ENCODE measurements at regions not wholly inside any gene's neighbourhood (a gene's known extent, or its start where the extent isn't known, plus 50 kb on each side); places are given as distances from the start of the nearest gene placed in this dataset.

- Histone ChIP-seq H3K9me3 (ENCODE audit: control insufficient read depth, insufficient read depth, low read length) (no peaks in the 10 kb centered on the region), H3K4me2 (ENCODE audit: low read length) (no peak overlapping the region), H3K27ac (ENCODE audit: low read depth, low read length) (no peak overlapping the region), H3K4me3 (ENCODE audit: low read length) (no peak overlapping the region), H3K4me1 (ENCODE audit: control insufficient read depth, low read length) (no peaks in the 10 kb centered on the region), H3K79me2 (ENCODE audit: control insufficient read depth, low read length) (no peaks in the 10 kb centered on the region), H3F3A (ENCODE audit: control insufficient read depth, insufficient read depth) (no peaks in the 10 kb centered on the region), H3K36me3 (ENCODE audit: control insufficient read depth, low read length) (no peaks in the 10 kb centered on the region), H4K20me1 (ENCODE audit: control insufficient read depth, insufficient read depth, low read depth, low read length) (no peaks in the 10 kb centered on the region), H3K27me3 (ENCODE audit: control insufficient read depth, low read length) (peaks cover 7% of the 10 kb centered on the region; the same call in 1 of the 2 replicates), H3K9me2 (replicated peaks; ENCODE audit: control insufficient read depth, low read length) (no peaks in the 10 kb centered on the region)
- TF ChIP-seq, protein P1, sequence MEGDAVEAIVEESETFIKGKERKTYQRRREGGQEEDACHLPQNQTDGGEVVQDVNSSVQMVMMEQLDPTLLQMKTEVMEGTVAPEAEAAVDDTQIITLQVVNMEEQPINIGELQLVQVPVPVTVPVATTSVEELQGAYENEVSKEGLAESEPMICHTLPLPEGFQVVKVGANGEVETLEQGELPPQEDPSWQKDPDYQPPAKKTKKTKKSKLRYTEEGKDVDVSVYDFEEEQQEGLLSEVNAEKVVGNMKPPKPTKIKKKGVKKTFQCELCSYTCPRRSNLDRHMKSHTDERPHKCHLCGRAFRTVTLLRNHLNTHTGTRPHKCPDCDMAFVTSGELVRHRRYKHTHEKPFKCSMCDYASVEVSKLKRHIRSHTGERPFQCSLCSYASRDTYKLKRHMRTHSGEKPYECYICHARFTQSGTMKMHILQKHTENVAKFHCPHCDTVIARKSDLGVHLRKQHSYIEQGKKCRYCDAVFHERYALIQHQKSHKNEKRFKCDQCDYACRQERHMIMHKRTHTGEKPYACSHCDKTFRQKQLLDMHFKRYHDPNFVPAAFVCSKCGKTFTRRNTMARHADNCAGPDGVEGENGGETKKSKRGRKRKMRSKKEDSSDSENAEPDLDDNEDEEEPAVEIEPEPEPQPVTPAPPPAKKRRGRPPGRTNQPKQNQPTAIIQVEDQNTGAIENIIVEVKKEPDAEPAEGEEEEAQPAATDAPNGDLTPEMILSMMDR (IDR thresholded peaks at IDR 0.05; ENCODE audit: low read depth, low read length, poor library complexity, severe bottlenecking) = no peak
Measured at GRCh38 chr2:88258208-88258607, 88.1 kb downstream of the THNSL2 start.

DNA sequence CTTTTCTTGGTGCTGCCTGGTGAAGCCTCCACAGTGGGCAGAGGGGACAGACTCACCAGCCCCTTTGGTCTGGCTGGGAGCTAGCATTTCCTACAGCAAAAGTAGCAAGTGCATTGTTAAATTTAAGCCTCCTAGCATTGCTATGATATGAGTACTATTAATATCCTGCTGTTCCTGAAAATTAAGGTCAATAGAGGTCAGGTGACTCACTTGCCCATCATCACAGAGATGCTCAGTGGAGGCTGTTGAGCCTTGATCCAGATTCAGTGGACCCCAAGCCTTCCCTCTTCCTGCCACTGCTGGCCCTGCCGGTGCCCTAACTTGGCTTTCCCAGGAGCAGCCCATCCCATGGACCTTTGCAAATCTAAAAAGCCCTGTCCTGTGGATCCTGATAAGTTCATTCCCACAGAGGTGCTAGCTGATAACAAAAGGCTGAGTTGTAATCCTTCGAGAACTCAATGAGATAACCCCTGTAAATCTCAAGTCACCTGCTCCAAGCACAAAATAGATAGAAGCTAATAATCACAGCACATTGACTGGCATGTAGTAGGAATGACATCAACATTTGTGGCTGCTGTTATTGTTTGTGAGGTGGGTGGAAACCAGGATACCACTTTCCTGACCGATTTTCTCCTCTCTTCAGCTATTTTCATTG lies 84.4 kb downstream of the THNSL2 start:
- Histone ChIP-seq H3K9me3 (ENCODE audit: control insufficient read depth, insufficient read depth, low read length) (no peaks in the 10 kb centered on the region), H3K4me1 (ENCODE audit: control insufficient read depth, low read length) (no peaks in the 10 kb centered on the region), H3K27me3 (ENCODE audit: control insufficient read depth, low read length) (peaks cover 4% of the 10 kb centered on the region; the same call in 1 of the 2 replicates), H3K36me3 (ENCODE audit: control insufficient read depth, low read length) (no peaks in the 10 kb centered on the region), H3K9me2 (replicated peaks; ENCODE audit: control insufficient read depth, low read length) (no peaks in the 10 kb centered on the region), H3F3A (ENCODE audit: control insufficient read depth, insufficient read depth) (no peaks in the 10 kb centered on the region), H4K20me1 (ENCODE audit: control insufficient read depth, insufficient read depth, low read depth, low read length) (no peaks in the 10 kb centered on the region), H3K4me3 (ENCODE audit: low read length) (no peak overlapping the region), H3K4me2 (ENCODE audit: low read length) (no peak overlapping the region), H3K79me2 (ENCODE audit: control insufficient read depth, low read length) (no peaks in the 10 kb centered on the region), H3K27ac (ENCODE audit: low read depth, low read length) (no peak overlapping the region)
- TF ChIP-seq EZH2phosphoT487 (IDR thresholded peaks at IDR 0.05; ENCODE audit: borderline replicate concordance, low read length) = no peak
- TF ChIP-seq, protein P1 (IDR thresholded peaks at IDR 0.05; ENCODE audit: low read depth, low read length, poor library complexity, severe bottlenecking) = no peak

GRCh38 chr2:88253997-88254396 lies 83.9 kb downstream of the THNSL2 start:
- Histone ChIP-seq H3F3A (ENCODE audit: control insufficient read depth, insufficient read depth) (no peaks in the 10 kb centered on the region), H3K36me3 (ENCODE audit: control insufficient read depth, low read length) (no peaks in the 10 kb centered on the region), H3K9me2 (replicated peaks; ENCODE audit: control insufficient read depth, low read length) (no peaks in the 10 kb centered on the region), H3K27ac (ENCODE audit: low read depth, low read length) (no peak overlapping the region), H3K4me1 (ENCODE audit: control insufficient read depth, low read length) (no peaks in the 10 kb centered on the region), H4K20me1 (ENCODE audit: control insufficient read depth, insufficient read depth, low read depth, low read length) (no peaks in the 10 kb centered on the region), H3K9me3 (ENCODE audit: control insufficient read depth, insufficient read depth, low read length) (no peaks in the 10 kb centered on the region), H3K79me2 (ENCODE audit: control insufficient read depth, low read length) (no peaks in the 10 kb centered on the region), H3K4me3 (ENCODE audit: low read length) (no peak overlapping the region), H3K4me2 (ENCODE audit: low read length) (no peak overlapping the region), H3K27me3 (ENCODE audit: control insufficient read depth, low read length) (0 out of 2 replicates have a peak, but pooled peaks cover 3% of the 10 kb centered on the region)
- TF ChIP-seq EZH2phosphoT487 (IDR thresholded peaks at IDR 0.05; ENCODE audit: borderline replicate concordance, low read length) = no peak
- TF ChIP-seq, protein P1 (IDR thresholded peaks at IDR 0.05; ENCODE audit: low read depth, low read length, poor library complexity, severe bottlenecking) = no peak
